GM18511 (cell line): ENCODE measurements at regions not wholly inside any gene's neighbourhood (a gene's known extent, or its start where the extent isn't known, plus 50 kb on each side); places are given as distances from the start of the nearest gene placed in this dataset.
"Not testable (repeated sequence)": the region's sequence is repeated elsewhere in the genome, so short reads cannot be mapped to it uniquely, and the experiment has no call there.

Experiments used
- ATAC-seq: cut with Tn5 transposase; IDR thresholded peaks from one replicate; pipeline ENCODE4 v1.9.1; 2021; ENCODE audit warnings: mild to moderate bottlenecking, moderate library complexity; ENCODE audit not compliant: unreplicated experiment

DNA sequence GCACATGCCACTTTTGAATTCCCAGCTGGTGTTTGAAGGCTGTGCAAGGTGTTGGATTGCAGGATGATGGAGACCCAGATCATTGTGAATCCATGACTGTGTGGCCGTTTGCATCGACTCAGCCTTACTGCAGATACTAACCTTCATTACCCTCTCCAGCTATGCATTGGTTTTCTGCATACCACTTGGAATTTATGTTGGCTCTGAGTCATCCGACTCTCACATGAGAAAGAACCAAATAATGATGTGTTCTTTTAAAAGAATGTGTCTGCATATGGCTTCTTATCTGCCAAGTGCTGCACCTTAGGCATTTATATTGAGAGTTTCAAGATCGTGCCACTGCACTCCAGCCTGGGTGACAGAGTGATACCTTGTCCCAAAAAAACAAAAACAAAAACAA lies 106.7 kb upstream of the PRKX start:
- ATAC-seq, result no peak

DNA sequence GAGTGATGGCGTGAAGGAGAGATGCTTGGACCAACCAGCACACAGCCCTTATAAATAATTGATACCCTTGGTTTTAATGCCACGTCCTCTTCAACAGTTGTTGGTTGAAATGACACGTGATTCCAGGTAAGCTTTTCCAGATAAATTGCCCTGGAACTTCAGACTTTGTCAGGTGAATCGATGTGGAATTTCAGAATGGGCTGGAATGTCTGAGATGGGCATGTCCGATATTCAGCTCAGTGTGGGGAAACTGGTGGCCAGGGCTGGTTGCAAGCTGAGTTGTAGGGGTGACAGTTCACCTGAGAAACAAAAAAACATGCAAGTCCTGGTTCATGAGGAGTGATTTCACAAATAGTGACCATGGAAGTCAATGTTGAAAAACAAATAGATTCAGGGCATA lies 104.0 kb upstream of the PRKX start:
- not testable (repeated sequence) for ATAC-seq

DNA sequence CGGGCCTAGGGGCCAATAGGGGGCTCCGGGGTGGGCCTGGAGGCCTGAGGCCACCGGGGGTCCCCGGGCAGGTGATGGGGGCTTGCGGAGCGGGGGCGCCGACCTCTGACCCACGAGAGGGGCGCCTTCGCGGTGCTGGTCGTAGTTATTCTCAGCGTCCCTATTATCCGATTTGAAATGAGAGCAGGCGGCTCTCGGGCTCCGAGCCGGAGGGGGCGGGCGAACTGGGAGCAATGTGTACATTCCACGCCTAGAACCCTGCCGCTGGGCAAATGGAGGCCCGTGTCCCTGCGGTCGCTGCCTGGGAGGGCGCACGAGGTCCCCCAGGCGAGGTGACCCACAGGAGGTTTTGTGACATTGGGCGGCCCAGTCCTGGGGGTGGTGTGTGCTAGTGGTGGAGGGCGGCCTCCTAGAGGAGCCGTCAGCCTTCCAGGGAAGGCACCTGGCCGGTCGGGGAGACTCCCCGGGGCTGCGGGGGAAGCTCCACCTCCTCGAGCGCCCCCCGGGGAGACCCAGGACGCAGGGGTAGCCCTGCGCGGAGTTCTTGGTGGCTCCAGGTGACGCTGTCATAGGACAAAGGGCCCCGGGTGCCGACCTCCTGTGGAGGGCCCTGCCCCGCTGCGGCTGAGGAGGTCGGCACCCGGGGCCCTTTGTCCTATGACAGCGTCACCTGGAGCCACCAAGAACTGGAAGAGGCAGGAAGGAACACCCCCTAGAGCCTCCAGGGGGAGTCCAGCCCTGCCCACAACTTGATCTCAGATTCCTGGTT lies 102.6 kb upstream of the PRKX start:
- peak; percentile 12 for ATAC-seq

DNA sequence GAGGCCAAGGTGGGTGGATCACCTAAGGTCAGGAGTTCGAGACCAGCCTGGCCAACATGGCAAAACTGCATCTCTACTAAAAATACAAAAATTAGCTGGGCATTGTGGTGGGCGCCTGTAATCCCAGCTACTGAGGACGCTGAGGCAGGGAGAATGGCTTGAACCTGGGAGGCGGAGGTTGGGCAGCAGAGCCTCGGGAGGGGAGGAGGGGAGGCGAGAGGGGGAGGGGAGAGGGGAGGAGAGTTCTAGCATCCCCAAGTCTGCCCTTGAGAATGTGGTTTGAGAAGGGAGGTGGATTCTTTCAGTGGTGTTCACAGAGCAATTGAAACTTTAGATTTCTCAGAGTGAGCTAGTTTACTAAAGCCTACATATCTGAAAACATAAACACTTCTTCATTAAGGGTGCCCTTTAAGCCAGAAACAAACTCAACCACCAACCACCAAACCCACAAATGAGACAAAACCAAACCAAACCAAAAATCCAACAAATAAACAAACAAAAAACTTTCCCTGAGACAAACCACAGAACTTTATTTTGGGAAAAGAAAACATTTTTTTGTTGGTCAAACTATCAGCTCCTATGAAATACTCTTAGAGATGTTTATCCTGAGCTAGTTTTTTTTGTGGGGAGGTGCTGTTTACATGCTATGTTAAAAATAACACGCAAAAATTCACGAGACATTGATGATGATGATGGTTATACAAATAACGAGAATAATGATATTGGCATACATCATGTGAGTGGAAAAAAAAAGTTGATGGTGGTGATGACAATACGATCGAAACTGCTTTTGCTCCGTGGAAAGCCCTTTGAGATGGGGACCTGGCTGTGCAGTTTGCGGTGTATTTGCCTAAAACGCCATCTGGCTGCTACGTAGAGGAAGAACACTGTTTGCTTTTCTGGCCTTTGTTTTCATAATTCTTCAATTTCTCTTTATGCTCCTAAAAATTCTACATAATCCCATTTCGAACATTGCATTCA lies 98.2 kb upstream of the PRKX start:
- peak; percentile 19 for ATAC-seq

DNA sequence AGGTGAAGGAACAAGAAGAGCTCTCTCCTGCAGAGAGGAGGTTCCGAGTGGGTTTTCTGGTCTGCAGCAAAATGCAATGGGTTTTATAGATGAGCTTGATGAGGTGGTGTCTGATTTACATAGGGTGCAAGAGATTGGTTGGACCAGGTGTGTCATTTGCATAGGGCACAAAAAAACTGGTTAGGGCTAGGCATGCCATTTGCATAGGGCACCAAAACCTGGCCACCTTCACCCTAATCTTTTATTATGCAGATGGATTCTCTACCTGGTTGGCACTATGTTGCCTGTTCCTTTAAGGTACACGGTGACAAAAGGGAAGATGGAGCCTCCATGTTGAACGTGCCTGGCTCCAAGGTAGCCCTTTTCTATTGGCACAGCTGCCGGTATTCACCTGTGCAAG lies 94.5 kb upstream of the PRKX start:
- no peak for ATAC-seq

DNA sequence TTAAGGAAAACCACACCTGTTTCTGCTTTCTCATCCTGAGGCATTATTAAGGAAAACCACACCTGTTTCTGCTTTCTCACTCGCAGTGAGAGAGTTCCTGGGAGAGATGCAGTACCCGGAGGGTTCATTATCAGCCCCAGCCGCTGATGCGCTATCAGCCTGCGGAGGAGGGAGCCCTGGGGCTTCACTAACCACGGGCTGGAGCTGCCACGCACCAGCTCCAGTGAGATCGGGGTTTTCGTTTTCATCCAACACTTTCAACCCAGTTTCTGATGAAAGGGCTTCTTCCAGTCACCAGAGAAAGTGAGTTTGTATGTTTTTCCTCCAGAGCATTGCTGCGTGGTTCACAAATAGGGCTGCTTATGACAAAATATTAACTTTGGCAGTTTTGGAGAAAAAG lies 93.2 kb upstream of the PRKX start:
- no peak for ATAC-seq

DNA sequence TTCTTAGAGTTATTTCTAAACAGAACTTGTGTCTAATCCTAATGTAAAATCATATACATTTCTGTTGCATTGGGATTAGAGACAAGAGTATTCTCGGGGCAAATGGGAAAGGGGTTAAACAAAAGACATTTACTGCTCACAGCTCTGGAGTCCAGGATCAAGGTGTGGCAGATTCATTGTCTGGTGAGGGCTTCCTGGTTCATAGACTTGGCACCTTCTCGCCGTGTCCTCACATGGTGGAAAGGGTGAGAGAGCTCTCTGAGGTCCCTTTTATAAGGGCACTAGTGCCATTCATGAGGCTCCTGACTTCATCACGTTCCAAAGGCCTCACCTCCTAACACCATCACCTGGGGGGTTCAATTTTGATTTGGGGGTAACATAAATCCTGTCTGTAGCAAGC lies 90.3 kb upstream of the PRKX start:
- no peak for ATAC-seq

DNA sequence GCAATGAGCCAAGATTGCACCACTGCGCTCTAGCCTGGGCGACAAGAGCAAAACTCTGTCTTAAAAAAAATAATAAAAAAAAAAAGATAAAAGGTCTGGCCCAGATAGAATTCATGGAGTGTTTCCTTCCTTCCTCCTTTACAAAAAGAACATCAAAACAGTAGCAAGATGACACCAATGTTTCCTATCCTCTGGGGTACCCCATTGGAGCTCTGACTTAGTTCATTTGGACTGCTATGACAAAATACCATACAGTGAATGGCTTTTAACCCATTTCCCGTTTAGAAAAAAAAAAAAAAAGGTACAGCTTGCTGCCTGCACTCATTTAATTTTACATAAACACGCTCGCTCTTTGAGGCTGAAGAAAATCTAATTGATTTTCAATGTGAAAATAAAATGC lies 89.9 kb upstream of the PRKX start:
- no peak for ATAC-seq

DNA sequence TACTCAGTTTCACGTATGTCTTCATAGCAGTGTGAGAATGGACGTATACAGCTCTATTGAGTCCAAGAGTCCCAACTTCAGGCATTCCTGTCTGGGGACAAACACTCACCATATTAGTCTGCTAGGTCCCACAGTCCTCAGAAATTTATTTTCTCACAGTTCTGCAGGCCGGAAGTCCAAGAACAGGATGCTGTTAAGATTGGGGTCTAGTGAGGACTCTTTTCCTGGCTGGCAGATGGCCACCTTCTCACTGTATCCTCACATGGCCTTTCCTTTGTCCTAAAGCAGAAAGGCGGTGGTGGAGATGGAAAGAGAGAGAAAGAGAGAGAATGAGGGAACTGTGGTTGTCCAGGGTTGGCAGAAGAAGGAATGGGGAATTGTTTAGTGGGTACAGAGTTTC lies 82.0 kb upstream of the PRKX start:
- ATAC-seq, result not testable (repeated sequence)

DNA sequence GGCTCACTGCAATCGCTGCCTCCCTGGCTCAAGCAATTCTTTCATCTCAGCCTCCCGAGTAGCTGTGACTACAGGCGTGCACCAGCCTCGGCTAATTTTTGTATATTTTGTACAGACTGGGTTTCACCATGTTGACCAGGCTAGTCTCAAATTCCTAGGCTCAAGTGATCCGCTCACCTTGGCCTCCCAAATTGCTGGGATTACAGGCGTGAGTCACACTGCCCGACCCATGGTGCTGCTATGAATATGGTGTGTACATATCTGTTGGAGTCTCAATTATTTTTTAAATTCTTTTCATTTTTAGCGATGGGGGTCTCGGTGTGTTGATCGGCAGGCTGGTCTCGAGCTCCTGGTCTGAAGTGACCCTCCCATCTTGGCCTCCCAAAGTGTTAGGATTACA lies 78.0 kb upstream of the PRKX start:
- ATAC-seq, result no peak

DNA sequence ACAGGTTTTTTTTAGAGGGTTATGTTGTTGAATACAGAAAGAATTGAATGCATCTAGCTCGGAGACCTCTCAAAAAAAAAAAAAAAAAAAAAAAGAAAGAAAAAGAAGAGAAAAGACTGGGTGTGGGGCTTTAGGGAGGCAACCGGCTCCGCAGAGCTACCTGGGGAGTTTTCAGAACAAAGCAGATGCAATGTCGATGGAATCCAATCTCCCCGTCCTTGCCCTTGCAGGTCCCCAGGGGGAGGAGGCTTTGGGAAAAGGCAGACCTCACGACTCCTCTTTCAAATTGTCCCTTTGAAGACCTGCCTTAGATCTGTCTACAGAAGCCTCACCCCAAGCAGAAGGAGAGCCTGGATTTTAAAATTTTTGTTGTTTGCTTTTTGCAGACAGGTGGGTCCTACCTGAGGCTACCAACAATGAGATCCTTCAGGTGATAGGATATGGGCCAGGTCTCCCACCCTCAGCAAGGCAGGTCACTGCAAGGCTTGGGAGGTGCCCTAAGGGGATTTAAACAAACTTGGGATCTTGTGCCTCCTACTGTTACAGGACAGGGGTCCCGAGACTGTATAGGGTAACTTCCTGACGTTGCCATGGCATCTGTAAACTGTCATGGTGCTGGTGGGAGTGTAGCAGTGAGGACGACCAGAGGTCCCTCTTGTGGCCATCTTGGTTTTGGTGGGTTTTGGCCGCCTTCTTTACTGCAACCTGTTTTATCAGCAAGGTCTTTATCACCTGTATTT lies 75.2 kb upstream of the PRKX start:
- ATAC-seq, result no peak

DNA sequence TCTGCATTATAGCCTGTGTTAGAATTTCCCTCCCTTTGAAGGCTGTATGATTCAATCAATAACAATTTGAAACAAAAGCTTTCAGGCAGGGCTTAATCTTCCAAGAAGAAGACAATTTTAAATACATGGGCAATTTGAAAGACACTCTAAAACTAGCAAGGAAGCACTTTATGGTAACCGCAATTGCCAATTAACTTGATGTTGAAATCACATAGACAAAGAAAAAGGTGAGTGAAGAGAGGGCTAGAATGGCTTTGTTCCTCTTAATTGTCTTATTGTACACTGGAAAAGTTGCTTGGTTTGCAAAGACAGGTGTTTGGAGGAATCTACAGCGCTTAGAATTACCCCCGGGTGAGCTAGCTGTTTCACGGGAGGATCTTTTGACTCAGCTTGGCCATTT lies 74.4 kb upstream of the PRKX start:
- ATAC-seq, result no peak

DNA sequence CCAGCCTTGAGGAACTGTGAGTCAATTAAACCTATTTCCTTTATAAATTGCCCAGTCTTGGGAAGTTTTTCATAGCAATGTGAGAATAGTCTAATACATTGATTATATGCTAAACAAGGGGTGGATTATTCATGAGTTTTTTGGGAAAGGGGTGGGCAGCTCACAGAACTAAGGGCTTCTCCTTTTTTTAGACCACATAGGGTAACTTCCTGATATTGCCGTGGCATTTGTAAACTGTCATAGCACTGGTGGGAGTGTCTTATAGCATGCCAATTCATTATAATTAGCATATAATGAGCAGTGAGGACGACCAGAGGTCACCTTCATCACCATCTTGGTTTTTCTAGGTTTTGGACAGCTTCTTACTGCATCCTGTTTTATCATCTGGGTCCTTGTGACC lies 72.4 kb upstream of the PRKX start:
- ATAC-seq, result not testable (repeated sequence)

DNA sequence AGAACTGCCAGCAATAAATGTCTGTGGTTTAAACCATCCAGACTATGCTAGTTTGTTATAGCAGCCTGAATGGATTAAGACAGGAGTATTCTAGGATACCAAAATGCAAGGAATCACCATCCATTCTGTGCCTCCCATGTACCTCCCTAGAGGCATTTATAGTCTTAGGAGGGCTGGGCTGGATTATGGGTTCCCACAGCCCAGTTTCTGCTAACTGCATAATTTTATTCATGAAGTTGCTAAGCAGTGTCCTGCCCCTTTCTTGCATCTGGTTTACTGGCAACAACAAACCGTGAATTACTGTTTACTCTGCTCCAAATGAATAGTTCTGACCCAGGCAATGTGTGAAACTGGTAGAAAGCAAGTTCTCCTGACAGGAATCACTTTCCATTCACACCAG lies 67.1 kb upstream of the PRKX start:
- ATAC-seq, result no peak

DNA sequence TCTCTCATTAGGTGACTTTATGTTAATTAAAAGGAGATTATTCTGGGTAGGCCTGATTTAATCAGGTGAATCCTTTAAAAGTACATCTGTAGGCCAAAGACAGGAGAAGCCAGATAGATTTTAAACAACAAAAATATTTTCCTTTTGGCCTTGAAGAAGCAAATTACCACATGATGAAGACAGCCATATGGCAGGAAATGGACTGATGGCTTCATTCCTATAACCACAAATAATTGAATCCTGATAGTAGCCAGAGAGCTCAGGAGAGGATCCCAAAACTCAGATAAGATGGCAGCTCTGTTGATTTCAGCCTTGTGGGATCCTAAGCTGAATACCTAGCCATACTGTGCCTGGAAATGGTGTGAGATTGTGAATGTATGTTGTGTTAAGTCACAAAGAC lies 66.1 kb upstream of the PRKX start:
- ATAC-seq, result no peak

DNA sequence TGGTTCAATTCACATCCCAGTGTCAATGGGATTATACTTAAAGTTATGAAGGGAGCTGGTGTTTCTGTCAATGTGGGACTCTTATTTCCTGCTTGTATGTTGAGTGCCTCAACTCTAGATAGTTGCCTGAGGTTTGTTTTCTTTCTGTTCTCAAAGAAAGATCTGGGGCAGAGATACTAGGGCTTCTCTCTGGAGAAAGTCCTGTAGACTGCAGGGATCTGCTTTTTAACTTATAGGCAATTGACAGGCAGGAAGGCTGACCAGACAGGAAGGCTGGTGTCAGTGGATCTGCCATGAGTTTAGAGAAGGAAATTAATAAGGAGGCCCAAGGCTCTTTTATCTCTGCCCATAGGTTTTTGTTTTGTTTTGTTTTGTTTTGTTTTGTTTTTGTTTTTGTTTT lies 64.0 kb upstream of the PRKX start:
- no peak for ATAC-seq

DNA sequence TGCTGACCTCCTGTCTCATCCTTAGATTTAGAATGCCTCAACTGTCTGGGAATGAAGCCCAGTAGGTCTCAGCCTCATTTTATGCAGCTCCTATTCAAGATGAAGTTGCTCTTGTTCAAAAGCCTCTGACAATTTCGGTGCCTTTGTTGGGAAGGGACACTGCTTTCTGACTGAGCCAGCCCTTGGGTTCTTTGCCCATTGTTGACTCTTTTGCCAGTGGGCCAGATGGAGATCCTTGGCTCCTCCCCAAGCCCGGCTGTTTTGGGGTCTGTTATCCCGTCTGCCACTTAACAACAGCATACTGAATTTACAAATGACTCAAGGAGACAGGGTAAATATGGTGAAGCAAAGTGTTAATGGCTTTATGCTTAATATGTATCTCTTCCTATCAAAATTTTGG lies 58.3 kb upstream of the PRKX start:
- no peak for ATAC-seq

DNA sequence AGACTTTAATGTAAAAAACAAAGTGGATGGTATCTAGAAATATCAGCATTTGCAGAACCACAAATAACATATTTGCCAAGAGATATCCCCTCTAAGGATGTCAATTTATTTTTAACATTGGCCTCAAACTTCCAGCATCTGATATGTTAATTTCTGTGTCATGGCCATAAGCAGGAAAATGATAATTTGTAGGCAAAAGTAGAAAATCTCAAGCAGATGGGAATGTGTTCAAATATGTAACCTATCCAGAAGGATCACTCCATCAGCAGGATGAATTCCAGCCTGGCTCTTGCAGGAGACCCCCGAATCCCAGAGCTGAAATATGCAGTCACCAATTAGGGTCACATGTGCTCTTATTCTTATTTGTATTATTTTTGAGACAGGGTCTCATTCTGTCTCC lies 55.4 kb upstream of the PRKX start:
- no peak for ATAC-seq
